Activated CD4-positive, alpha-beta memory T cell treated with anti-CD3 and anti-CD28 coated beads, Interleukin-2, amount 10 ng/mL, durations not matched to agents 7 days and 5 days (primary cell): ENCODE measurements at regions not wholly inside any gene's neighbourhood (a gene's known extent, or its start where the extent isn't known, plus 50 kb on each side); places are given as distances from the start of the nearest gene placed in this dataset.

Source experiments
- CTCF ChIA-PET: fragments of 350-600 bp; sonication (Branson Sonifier 250); formaldehyde crosslinking; loops from one replicate; lab custom pipeline; 2021; ENCODE audit warnings: antibody characterized with exemption, inconsistent platforms; lab: Charles Lee
- POLR2A ChIA-PET: fragments of 350-600 bp; sonication (Branson Sonifier 250); formaldehyde crosslinking; loops from one replicate; lab custom pipeline; 2021; ENCODE audit warnings: antibody characterized with exemption; lab: Charles Lee
- DNase-seq: peaks from one replicate; pipeline ENCODE4 v3.0.0-alpha.2; 2020
- H3K27ac Mint-ChIP-seq: one replicate; pipeline ENCODE4 v1.8.0; 2021; ENCODE audit warnings: mild to moderate bottlenecking, mixed read lengths
- H3K27me3 Mint-ChIP-seq: one replicate; pipeline ENCODE4 v1.8.0; 2021; ENCODE audit warnings: mixed read lengths
- H3K36me3 Mint-ChIP-seq: one replicate; pipeline ENCODE4 v1.8.0; 2021; ENCODE audit warnings: low read depth, mixed read lengths
- H3K4me1 Mint-ChIP-seq: one replicate; pipeline ENCODE4 v1.8.0; 2021; ENCODE audit warnings: mixed read lengths
- H3K4me3 Mint-ChIP-seq: one replicate; pipeline ENCODE4 v1.8.0; 2021; ENCODE audit warnings: mild to moderate bottlenecking, mixed read lengths
- H3K9me3 Mint-ChIP-seq: one replicate; pipeline ENCODE4 v1.8.0; 2021; ENCODE audit warnings: mixed read lengths

DNA sequence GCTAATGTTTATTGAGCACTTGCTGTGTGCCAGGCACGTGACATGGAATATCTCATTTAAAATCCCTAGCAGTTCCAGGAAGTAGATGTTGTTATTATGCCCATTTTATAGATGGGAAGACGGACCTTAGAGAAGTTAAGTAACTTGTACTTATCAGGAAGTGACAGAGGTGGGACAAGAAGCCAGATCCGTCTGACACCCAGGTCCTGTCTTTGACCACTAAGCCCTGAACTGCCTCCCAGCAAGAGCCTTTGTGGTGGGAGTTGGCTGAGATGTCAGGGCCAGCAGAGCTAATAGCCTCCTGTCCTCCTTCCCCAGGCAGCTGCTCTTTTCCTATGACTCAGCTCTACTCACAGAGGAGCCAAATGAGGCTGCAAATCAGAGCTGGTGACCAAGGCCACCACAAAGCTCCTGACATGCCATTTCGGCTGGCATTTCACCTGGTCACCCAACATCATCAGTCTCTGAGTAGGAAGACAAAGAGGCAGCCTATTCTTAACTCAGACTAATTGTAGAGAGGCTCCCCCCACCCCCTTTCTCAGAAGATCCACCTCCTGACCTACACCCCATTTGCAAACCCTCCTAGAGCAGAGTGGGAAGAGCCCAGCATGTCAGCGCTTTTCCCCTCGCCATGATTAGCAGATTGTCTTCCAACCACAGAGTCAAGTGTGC, 175.1 kb upstream of the KIT start:
- Mint-ChIP-seq H3K27me3 (no peaks in the 10 kb centered on the region), H3K9me3 (peaks cover 2% of the 10 kb centered on the region), H3K27ac (no peak overlapping the region), H3K4me3 (no peak overlapping the region), H3K36me3 (no peaks in the 10 kb centered on the region), H3K4me1 (no peaks in the 10 kb centered on the region)
- CTCF ChIA-PET: no interaction called here
- DNase-seq: no peak
- POLR2A ChIA-PET: no interaction called here

DNA sequence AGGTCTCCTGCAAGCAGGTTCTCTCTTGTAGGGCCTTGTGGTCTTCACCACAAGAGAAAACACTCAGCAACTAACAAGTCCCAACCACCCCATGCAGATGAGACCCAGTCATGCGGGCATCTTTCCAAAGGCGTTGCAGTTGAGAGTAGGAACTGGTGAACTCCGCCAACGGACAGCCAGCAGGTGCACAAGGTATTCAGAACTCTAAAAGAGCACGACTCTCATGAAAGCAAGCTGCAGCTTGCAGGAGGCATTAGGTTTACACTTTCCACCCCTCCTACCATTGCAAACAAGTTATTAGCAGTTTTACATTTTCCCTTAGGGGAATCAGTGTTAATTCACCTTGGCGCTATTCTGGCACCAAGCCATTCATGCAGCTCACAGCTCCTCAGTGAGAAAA, 173.4 kb upstream of the KIT start:
- Mint-ChIP-seq H3K27me3 (no peaks in the 10 kb centered on the region), H3K36me3 (no peaks in the 10 kb centered on the region), H3K9me3 (peaks cover 2% of the 10 kb centered on the region), H3K27ac (no peak overlapping the region), H3K4me1 (no peaks in the 10 kb centered on the region), H3K4me3 (no peak overlapping the region)
- no peak for DNase-seq
- ChIA-PET POLR2A (no interaction called here), CTCF (no interaction called here)

DNA sequence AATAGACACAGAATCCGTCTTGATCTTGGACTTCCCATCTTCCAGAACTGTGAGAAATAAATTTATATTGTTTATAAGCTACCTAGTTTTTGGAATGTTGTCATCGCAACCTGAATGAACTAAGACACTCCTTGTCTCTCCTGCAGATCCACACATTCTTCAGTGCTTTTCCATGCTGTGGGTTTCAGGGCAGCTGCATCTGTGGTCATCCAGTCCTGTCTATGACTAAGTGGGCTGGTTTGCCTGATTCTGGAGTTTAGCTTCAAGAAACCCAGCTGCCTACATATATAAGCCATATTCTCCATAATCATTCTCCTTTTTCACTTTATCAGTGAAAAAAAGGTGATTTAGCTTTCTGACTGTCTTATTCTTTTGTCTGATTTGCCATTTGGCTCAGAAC, 170.3 kb upstream of the KIT start:
- H3K4me1 Mint-ChIP-seq: no peaks in the 10 kb centered on the region
- ChIA-PET CTCF (no interaction called here), POLR2A (no interaction called here)
- no peak overlapping the region for H3K27ac Mint-ChIP-seq
- no peak overlapping the region for H3K4me3 Mint-ChIP-seq
- H3K27me3 Mint-ChIP-seq: no peaks in the 10 kb centered on the region
- no peak for DNase-seq
- H3K9me3 Mint-ChIP-seq: peaks cover 2% of the 10 kb centered on the region
- H3K36me3 Mint-ChIP-seq: no peaks in the 10 kb centered on the region

DNA sequence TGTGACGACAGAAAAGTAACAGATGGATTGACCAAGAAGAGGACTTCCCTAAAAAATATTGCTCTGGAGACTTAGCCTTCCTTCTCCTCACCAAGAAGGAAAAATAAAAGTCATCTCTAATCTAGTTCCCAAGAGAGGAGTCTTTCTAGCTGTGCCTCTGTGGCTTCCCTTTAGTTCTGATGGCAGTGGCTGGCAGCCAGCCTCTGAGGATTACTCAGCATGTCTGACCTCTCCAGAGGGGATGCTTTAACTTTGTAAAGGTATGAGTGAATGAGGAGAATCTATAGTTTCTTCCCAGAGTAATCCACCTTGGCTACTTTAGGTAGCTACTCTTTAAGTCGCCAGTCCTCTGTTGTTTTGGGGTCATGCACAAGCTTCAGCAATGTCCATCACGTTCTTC, 163.9 kb upstream of the KIT start:
- no peak overlapping the region for H3K27ac Mint-ChIP-seq
- ChIA-PET POLR2A (no interaction called here), CTCF (no interaction called here)
- H3K27me3 Mint-ChIP-seq: no peaks in the 10 kb centered on the region
- peaks cover 2% of the 10 kb centered on the region for H3K4me1 Mint-ChIP-seq
- H3K4me3 Mint-ChIP-seq: no peak overlapping the region
- H3K9me3 Mint-ChIP-seq: no peaks in the 10 kb centered on the region
- DNase-seq: no peak
- H3K36me3 Mint-ChIP-seq: no peaks in the 10 kb centered on the region

DNA sequence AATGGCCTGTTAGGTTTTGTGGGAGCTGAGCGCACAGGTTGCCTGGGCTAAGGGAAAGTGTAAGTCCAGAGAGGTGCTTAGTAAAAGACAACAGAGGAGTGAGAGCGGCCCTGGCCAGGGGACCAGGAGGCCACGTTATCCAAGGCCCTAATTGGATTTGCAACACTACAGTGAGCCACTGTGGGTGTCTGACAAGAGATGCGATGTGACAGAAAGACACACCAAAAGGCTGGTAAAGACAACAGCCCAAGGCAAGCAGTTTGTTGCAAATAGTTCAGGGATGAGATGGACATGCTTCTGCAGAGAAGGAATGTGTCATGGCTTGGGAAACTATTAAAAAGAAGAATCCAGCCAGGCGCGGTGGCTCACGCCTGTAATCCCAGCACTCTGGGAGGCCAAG, 162.7 kb upstream of the KIT start:
- no peaks in the 10 kb centered on the region for H3K36me3 Mint-ChIP-seq
- peaks cover 2% of the 10 kb centered on the region for H3K4me1 Mint-ChIP-seq
- H3K27me3 Mint-ChIP-seq: peaks cover 2% of the 10 kb centered on the region
- POLR2A ChIA-PET: no interaction called here
- no peak overlapping the region for H3K4me3 Mint-ChIP-seq
- no peak overlapping the region for H3K27ac Mint-ChIP-seq
- no peak for DNase-seq
- no peaks in the 10 kb centered on the region for H3K9me3 Mint-ChIP-seq
- CTCF ChIA-PET: no interaction called here

DNA sequence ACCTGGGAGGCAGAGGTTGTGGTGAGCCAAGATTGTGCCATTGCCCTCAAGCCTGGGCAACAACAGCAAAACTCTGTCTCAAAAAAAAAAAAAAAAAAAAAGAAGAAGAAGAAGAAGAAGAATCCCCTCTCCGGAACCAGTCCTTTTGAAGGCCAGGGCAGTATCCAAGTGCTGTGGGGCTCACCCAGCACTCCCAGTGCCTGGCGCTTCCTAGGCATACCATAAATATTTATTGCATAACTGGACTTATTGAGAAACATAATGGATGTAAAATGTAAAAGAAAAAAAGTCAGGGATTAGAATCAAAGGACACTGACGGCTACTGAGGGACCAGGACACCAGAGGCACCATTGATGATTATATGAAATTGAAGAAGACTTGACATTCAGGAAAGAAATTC, 162.1 kb upstream of the KIT start:
- CTCF ChIA-PET: no interaction called here
- Mint-ChIP-seq H3K27me3 (peaks cover 2% of the 10 kb centered on the region), H3K4me3 (no peak overlapping the region), H3K4me1 (peaks cover 2% of the 10 kb centered on the region), H3K27ac (no peak overlapping the region), H3K9me3 (no peaks in the 10 kb centered on the region), H3K36me3 (no peaks in the 10 kb centered on the region)
- no peak for DNase-seq
- POLR2A ChIA-PET: no interaction called here

DNA sequence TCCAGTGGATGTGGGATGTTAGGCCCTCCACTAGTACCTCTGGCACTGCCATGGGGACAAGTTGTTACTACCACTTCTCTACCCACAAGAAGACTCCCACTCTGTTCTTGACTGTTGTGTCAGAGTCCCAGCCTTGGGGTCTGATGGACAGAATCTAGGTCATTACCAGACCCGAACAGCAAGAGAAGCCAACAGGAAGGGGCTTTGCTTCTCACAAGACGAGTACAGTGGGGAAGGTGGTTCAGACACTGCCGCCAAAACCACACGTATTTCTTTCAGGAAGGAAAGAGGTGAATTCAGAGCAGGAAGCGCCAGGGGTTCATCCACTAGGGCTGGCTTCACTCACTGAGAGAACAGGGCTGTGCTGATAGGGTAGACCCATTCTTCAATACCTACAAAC, 161.3 kb upstream of the KIT start:
- no peaks in the 10 kb centered on the region for H3K9me3 Mint-ChIP-seq
- no peaks in the 10 kb centered on the region for H3K36me3 Mint-ChIP-seq
- CTCF ChIA-PET: no interaction called here
- no peak overlapping the region for H3K4me3 Mint-ChIP-seq
- POLR2A ChIA-PET: no interaction called here
- DNase-seq: peak; percentile 16
- H3K27me3 Mint-ChIP-seq: peaks cover 2% of the 10 kb centered on the region
- no peak overlapping the region for H3K27ac Mint-ChIP-seq
- H3K4me1 Mint-ChIP-seq: peaks cover 2% of the 10 kb centered on the region

DNA sequence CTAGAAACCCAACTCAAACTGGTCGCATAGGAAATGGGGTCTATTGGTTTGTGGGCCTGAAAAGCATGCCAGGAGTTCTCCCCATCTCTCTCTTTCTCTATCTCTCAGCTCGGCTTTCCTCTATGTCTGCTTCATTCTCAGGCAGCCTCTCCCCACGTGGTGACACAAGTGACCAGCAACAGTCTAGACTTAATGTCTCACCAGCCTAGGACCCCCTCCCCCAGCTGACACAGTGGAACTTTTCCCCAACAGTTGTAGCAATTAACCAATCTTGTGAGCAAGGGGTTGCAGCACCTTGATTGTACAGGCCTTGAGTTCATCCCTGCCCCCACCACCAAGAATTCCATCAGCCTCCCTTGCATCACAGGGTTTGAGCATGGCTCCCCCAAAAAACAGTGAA, 159.8 kb upstream of the KIT start:
- DNase-seq: no peak
- no peaks in the 10 kb centered on the region for H3K36me3 Mint-ChIP-seq

DNA sequence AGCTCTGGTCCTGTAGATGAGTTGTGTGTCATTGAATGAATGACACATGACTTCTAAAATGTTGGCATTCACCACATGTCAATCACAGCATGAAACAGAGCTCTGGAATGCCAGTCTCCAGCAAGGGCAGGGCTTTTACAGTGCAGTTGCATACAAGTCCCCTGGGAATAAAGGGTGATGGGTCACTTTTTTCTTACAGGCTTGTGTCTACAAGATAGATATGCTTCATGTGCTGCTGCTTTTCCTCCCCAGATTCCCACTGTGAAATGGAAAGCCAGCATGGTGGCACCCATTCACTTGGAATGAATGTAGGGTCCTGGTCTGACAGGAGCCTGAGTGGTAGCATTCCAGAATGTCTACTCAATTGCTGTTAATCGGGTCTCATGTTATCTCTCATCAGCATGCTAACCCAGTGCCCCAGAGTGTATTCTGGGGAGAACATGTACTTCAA, 159.1 kb upstream of the KIT start:
- Mint-ChIP-seq H3K27ac (no peak overlapping the region), H3K4me3 (no peak overlapping the region), H3K36me3 (no peaks in the 10 kb centered on the region), H3K9me3 (no peaks in the 10 kb centered on the region), H3K4me1 (peaks cover 2% of the 10 kb centered on the region), H3K27me3 (peaks cover 2% of the 10 kb centered on the region)
- POLR2A ChIA-PET: no interaction called here
- CTCF ChIA-PET: no interaction called here
- no peak for DNase-seq

More for the DNA sequence above, 159.8 kb upstream of the KIT start:
- Mint-ChIP-seq H3K27ac (no peak overlapping the region), H3K4me3 (no peak overlapping the region), H3K27me3 (peaks cover 2% of the 10 kb centered on the region), H3K4me1 (peaks cover 2% of the 10 kb centered on the region), H3K9me3 (no peaks in the 10 kb centered on the region)
- POLR2A ChIA-PET: no interaction called here
- CTCF ChIA-PET: no interaction called here

DNA sequence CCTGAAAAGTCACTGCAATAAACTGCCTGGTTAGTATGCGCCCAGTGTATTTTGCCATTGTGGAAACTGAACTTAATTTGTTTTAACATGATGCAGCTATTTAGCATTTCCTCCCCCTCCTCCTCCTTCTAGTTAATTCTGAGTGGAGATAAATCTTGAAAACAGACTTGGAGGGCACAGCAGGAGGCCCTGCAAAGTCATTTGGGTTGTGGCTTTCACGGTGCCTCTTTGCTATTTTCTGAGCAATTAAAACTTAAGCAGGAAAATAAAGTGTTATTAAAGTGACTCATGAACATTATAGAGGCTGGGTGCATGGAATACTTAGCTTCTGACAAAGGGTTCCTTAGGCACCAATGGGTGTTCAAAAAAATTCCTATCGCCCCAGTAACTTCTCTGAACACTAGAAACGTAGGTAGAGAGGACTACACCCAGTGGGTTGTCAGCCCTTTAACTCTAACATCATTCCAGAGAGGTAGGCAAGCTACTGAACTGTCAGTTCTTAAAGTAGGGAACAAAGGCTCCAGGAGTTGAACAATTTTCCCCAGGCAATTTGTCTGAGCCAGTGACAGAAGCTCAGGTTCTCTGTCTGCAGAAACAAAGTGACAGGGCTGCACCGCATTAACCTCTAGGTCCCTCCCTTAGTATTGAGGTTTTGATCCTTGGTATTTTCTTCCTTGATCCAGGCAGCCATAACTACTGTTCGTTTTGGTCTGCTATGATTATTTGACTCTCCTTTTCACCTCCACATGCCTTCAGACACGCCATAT, 158.3 kb upstream of the KIT start:
- peaks cover 2% of the 10 kb centered on the region for H3K27me3 Mint-ChIP-seq
- H3K9me3 Mint-ChIP-seq: no peaks in the 10 kb centered on the region
- peaks cover 2% of the 10 kb centered on the region for H3K4me1 Mint-ChIP-seq
- POLR2A ChIA-PET: no interaction called here
- CTCF ChIA-PET: no interaction called here
- no peaks in the 10 kb centered on the region for H3K36me3 Mint-ChIP-seq
- H3K27ac Mint-ChIP-seq: no peak overlapping the region
- DNase-seq: no peak
- no peak overlapping the region for H3K4me3 Mint-ChIP-seq

DNA sequence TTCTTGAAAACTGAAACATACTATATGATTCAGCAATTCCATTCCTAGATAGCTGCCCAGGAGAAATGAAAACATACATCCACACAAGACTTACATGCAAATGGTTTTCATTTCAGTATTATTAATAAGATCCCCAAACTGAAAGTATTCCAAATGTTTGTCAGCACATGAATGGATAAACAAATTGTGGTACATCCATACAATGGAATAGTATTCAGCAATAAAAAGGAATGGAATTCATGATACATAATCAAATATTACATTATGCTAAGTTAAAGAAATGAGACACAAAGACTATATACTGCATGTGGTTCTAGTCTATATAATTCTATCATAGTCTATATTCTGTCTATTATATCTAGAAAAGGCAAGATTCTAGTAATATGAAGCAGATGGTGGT, 152.4 kb upstream of the KIT start:
- no peak for DNase-seq
- Mint-ChIP-seq H3K9me3 (no peaks in the 10 kb centered on the region), H3K27ac (no peak overlapping the region), H3K4me3 (no peak overlapping the region), H3K27me3 (no peaks in the 10 kb centered on the region), H3K36me3 (no peaks in the 10 kb centered on the region), H3K4me1 (no peaks in the 10 kb centered on the region)
- ChIA-PET POLR2A (no interaction called here), CTCF (no interaction called here)

DNA sequence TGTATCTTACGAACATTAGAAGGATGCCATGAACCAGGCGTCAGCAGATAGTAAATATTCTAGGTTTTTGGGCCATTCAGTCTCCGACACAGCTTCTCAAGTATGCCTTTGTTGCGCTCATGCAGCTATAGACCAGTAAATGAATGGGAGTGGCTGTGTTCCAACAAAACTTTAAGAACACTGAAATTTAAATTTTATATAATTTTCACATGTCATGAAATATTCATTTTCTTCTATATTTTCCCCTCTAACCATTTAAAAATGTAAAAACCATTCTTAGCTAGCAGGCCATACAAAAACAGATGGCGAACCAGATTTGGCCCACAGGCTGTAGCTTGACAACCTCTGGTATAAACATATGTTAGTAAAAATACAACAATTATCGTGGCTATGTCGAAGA, 151.8 kb upstream of the KIT start:
- Mint-ChIP-seq H3K36me3 (no peaks in the 10 kb centered on the region), H3K4me1 (no peaks in the 10 kb centered on the region), H3K27me3 (no peaks in the 10 kb centered on the region), H3K9me3 (no peaks in the 10 kb centered on the region), H3K27ac (no peak overlapping the region), H3K4me3 (no peak overlapping the region)
- CTCF ChIA-PET: no interaction called here
- DNase-seq: no peak
- POLR2A ChIA-PET: no interaction called here

DNA sequence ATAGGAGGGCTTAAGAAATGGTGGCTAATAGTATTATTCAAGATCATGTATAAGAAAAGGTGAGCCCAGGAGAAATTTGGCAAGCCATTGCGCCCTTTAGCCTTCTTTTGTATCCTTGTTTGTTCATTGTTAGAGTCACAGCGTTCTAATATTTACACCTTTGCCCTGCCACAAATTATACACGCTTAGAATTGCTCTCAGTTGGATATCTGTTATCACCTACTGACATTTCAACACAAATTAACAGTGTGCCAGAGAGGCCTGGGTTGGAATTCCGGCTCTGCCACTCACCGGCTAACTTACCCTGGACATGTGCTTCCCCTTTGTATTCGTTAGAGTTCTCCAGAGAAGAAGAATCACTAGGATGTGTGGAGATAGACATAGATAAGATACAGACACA, 148.7 kb upstream of the KIT start:
- no peaks in the 10 kb centered on the region for H3K4me1 Mint-ChIP-seq
- no peaks in the 10 kb centered on the region for H3K27me3 Mint-ChIP-seq
- H3K4me3 Mint-ChIP-seq: no peak overlapping the region
- no peak for DNase-seq
- H3K27ac Mint-ChIP-seq: no peak overlapping the region
- ChIA-PET POLR2A (no interaction called here), CTCF (no interaction called here)
- no peaks in the 10 kb centered on the region for H3K9me3 Mint-ChIP-seq
- H3K36me3 Mint-ChIP-seq: no peaks in the 10 kb centered on the region

DNA sequence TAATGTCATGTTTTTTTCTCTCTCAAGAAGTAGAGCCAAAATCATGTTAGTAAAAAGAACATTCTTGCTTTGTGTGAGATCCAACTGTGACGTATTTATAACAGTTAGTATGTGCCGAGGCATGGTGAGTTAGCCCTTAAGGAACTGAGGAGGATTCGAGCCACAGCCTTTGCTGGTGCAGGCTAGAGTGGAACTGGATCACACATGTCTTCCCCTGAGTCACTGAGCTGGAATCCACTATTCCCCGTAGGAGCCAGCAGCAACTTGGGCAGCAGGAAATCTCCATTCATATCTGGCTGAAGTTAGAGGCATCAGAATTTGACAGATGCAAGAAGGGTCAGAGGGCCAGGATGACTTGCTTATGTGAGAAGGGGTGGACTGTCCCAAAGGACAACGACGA, 144.6 kb upstream of the KIT start:
- Mint-ChIP-seq H3K27me3 (no peaks in the 10 kb centered on the region), H3K4me1 (no peaks in the 10 kb centered on the region), H3K36me3 (no peaks in the 10 kb centered on the region), H3K9me3 (no peaks in the 10 kb centered on the region), H3K4me3 (no peak overlapping the region), H3K27ac (no peak overlapping the region)
- POLR2A ChIA-PET: no interaction called here
- CTCF ChIA-PET: no interaction called here
- DNase-seq: no peak
